ENCODE measurements at regions not wholly inside any gene's neighbourhood (a gene's known extent, or its start where the extent isn't known, plus 50 kb on each side); places are given as distances from the start of the nearest gene placed in this dataset.

GRCh38 chr4:12296366-12296765 is 867.7 kb upstream of the HS3ST1 start (continued):
- TF ChIP-seq ZBTB33 (IDR thresholded peaks at IDR 0.05; ENCODE audit: extremely low read depth, insufficient replicate concordance, low read length) (no peak), EZH2 (IDR thresholded peaks at IDR 0.05) (no peak), FOSL1 (IDR thresholded peaks at IDR 0.05; ENCODE audit: low read depth) (no peak), POLR2AphosphoS5 (IDR thresholded peaks at IDR 0.05; ENCODE audit: low read depth, low read length) (no peak), ZFX (IDR thresholded peaks at IDR 0.05) (no peak), MAX (IDR thresholded peaks at IDR 0.05) (no peak), YY1 (IDR thresholded peaks at IDR 0.05; ENCODE audit: extremely low read depth, insufficient replicate concordance, low read depth, low read length) (no peak), SRF (IDR thresholded peaks at IDR 0.05; ENCODE audit: low read depth) (no peak), ZNF274 (IDR thresholded peaks at IDR 0.05; ENCODE audit: low read depth, low read length) (no peak)

- no peak for ATAC-seq
- DNase-seq (ENCODE audit: low read depth, low spot score) = no peak
- CTCF ChIA-PET = interaction anchor here (1.3 kb wide), 1 partner anchor 35 kb away, joined by 3 read pairs; no protein-coding TSS in a partner anchor
- no peak overlapping the region for H3K4me3 ChIP-seq (replicated peaks in 1 of 2; ENCODE audit: low read depth in 1 of 2, low read length in 2 of 2)
- H3K27ac ChIP-seq (ENCODE audit: low read depth, low read length) = no peak overlapping the region
- no peaks in the 10 kb centered on the region for H3K9me2 ChIP-seq (ENCODE audit: insufficient read depth)
- no peaks in the 10 kb centered on the region for H3K27me3 ChIP-seq (ENCODE audit: insufficient read depth, low read length)
- no peak overlapping the region for H2AFZ ChIP-seq (ENCODE audit: low read depth, low read length, poor library complexity, severe bottlenecking)
- no peaks in the 10 kb centered on the region for H4K20me1 ChIP-seq (ENCODE audit: insufficient read depth)
- RAD21 ChIA-PET (ENCODE audit: low non-redundant PET in 1 of 2, low total read pairs in 2 of 2, uncharacterized antibody in 2 of 2, unreplicated experiment in 2 of 2) = no interaction called here
- H3K36me3 ChIP-seq (ENCODE audit: control insufficient read depth in 1 of 2, insufficient read depth in 2 of 2, low read length in 2 of 2) = no peaks in the 10 kb centered on the region
- H3K4me2 ChIP-seq (ENCODE audit: low read length) = no peak overlapping the region
- no peaks in the 10 kb centered on the region for H3K79me2 ChIP-seq (ENCODE audit: insufficient read depth, low read length)
- no peak overlapping the region for H3K9ac ChIP-seq (ENCODE audit: low read length)
- BruUV-seq (replicated peaks) = no TSS peak
- intact Hi-C loops (cut with micrococcal nuclease) = no loop called here
- no peaks in the 10 kb centered on the region for H3K9me3 ChIP-seq (ENCODE audit: control insufficient read depth in 1 of 2, insufficient read depth in 1 of 2, low read depth in 1 of 2, low read length in 2 of 2)
- TF ChIP-seq CBX3 (IDR thresholded peaks at IDR 0.05; ENCODE audit: low read depth) = no peak
- no peak for TF ChIP-seq ELF1 (IDR thresholded peaks at IDR 0.05; ENCODE audit: borderline replicate concordance, low read depth)
- TF ChIP-seq TCF7L2 (IDR thresholded peaks at IDR 0.05; ENCODE audit: borderline replicate concordance, extremely low read depth, insufficient read depth, insufficient read length) = no peak
- no peak for TF ChIP-seq RAD21 (IDR thresholded peaks at IDR 0.05; ENCODE audit: low read depth)
- TF ChIP-seq SRF (IDR thresholded peaks at IDR 0.05; ENCODE audit: low read depth) = no peak
- no peak for TF ChIP-seq MAX (IDR thresholded peaks at IDR 0.05)
- no peak for TF ChIP-seq ATF3 (IDR thresholded peaks at IDR 0.05)
- no peak for TF ChIP-seq EGR1 (IDR thresholded peaks at IDR 0.05; ENCODE audit: low read depth)
- TF ChIP-seq ZNF274 (IDR thresholded peaks at IDR 0.05; ENCODE audit: low read depth, low read length) = no peak
- TF ChIP-seq SP1 (IDR thresholded peaks at IDR 0.05; ENCODE audit: low read depth) = no peak
- TF ChIP-seq CTCF (IDR thresholded peaks at IDR 0.05 in 2 of 3, conservative IDR thresholded peaks at IDR 0.05 in 1 of 3; ENCODE audit: borderline replicate concordance in 1 of 3, insufficient read depth in 1 of 3, low read depth in 2 of 3, low read length in 2 of 3) = no peak
- TF ChIP-seq POLR2A (IDR thresholded peaks at IDR 0.05; ENCODE audit: borderline replicate concordance, extremely low read depth, insufficient read depth, insufficient read length) = no peak
- no peak for TF ChIP-seq EZH2 (IDR thresholded peaks at IDR 0.05)
- H3K4me1 ChIP-seq (ENCODE audit: control insufficient read depth in 1 of 2, insufficient read depth in 2 of 2, low read length in 2 of 2) = no peaks in the 10 kb centered on the region
- POLR2A ChIA-PET = no interaction called here
Measured at GRCh38 chr4:12293906-12294525, 865.3 kb upstream of the HS3ST1 start.
